OCI-LY3 (cell line): ENCODE measurements at regions not wholly inside any gene's neighbourhood (a gene's known extent, or its start where the extent isn't known, plus 50 kb on each side); places are given as distances from the start of the nearest gene placed in this dataset.
A peak's percentile ranks its signal among the peaks of the same experiment; 100 is the strongest.

Source experiments
- H2AFZ ChIP-seq: fragments of 200-600, 300-600 bp; shearing (Covaris generic); 2 replicates; pipeline ENCODE4 v1.6.0; 2014; ENCODE audit warnings: antibody characterized with exemption, low read depth, low read length
- H3K27ac ChIP-seq: fragments of 200-600, 300-600 bp; sonication (generic); 2 replicates; pipeline ENCODE4 v1.5.1; 2014; ENCODE audit warnings: mild to moderate bottlenecking, low read length, moderate library complexity, mixed read lengths
- H3K27me3 ChIP-seq: fragments of 200-600, 300-600 bp; sonication (generic); 2 replicates; pipeline ENCODE4 v1.6.1; 2014; ENCODE audit warnings: low read depth, low read length, mixed read lengths
- H3K36me3 ChIP-seq: fragments of 200-600, 300-600 bp; sonication (generic); replicated peaks from 2 replicates; pipeline ENCODE3; 2014; ENCODE audit warnings: low read depth, low read length, mixed read lengths
- H3K4me1 ChIP-seq: fragments of 300-600, 200-600 bp; sonication (generic); 2 replicates; pipeline ENCODE4 v1.6.1; 2014; ENCODE audit warnings: low read length, mixed read lengths
- H3K4me2 ChIP-seq: fragments of 200-600, 300-600 bp; sonication (generic); 2 replicates; pipeline ENCODE4 v1.6.1; 2014; ENCODE audit warnings: low read length, mixed read lengths
- H3K4me3 ChIP-seq: fragments of 300-600, 200-600 bp; sonication (generic); 2 replicates; pipeline ENCODE4 v1.5.1; 2014; ENCODE audit warnings: antibody characterized with exemption, mild to moderate bottlenecking, low read length, moderate library complexity
- H3K79me2 ChIP-seq: fragments of 300-600, 200-600 bp; shearing (Covaris generic); 2 replicates; pipeline ENCODE4 v1.6.1; 2014; ENCODE audit warnings: mild to moderate bottlenecking, low read length, mixed read lengths
- H3K9ac ChIP-seq: fragments of 300-600, 200-600 bp; shearing (Covaris generic); 2 replicates; pipeline ENCODE4 v1.6.0; 2014; ENCODE audit warnings: mild to moderate bottlenecking, low read length, moderate library complexity
- H3K9me3 ChIP-seq: fragments of 200-600, 300-600 bp; shearing (Covaris generic); 2 replicates; pipeline ENCODE4 v1.6.1; 2014; ENCODE audit warnings: low read length, mixed read lengths; ENCODE audit not compliant: insufficient read depth
- H4K20me1 ChIP-seq: fragments of 200-600, 300-600 bp; sonication (generic); 2 replicates; pipeline ENCODE4 v1.6.1; 2016; ENCODE audit warnings: low read length, mixed read lengths; ENCODE audit not compliant: insufficient read depth
- CTCF ChIP-seq: fragments of 200-600, 300-600 bp; sonication (generic); IDR thresholded peaks from 2 replicates; pipeline ENCODE4 v1.5.1; 2014; ENCODE audit warnings: antibody characterized with exemption, low read length, low read depth
- EZH2phosphoT487 ChIP-seq: fragments of 200-600 bp; shearing (Covaris generic); IDR thresholded peaks from 2 replicates; pipeline ENCODE4 v1.6.1; 2018; ENCODE audit warnings: antibody characterized with exemption, mixed run types, low read depth

GRCh38 chr7:112987171-112987570 is 99.5 kb downstream of the GPR85 start:
- Histone ChIP-seq H3K27ac (no peak overlapping the region), H3K4me2 (no peak overlapping the region), H3K27me3 (no peaks in the 10 kb centered on the region), H4K20me1 (no peaks in the 10 kb centered on the region), H3K4me3 (no peak overlapping the region), H3K9ac (no peak overlapping the region), H3K9me3 (no peaks in the 10 kb centered on the region), H3K4me1 (peaks cover 26% of the 10 kb centered on the region), H2AFZ (no peak overlapping the region), H3K79me2 (no peaks in the 10 kb centered on the region), H3K36me3 (no peaks in the 10 kb centered on the region)
- TF ChIP-seq CTCF: no peak
- TF ChIP-seq EZH2phosphoT487: no peak

- Histone ChIP-seq H4K20me1 (no peaks in the 10 kb centered on the region), H3K79me2 (no peaks in the 10 kb centered on the region), H3K9ac (no peak overlapping the region), H3K9me3 (no peaks in the 10 kb centered on the region), H2AFZ (no peak overlapping the region), H3K27ac (no peak overlapping the region), H3K36me3 (no peaks in the 10 kb centered on the region), H3K4me3 (no peak overlapping the region), H3K27me3 (no peaks in the 10 kb centered on the region), H3K4me2 (no peak overlapping the region), H3K4me1 (peaks cover 30% of the 10 kb centered on the region)
- TF ChIP-seq EZH2phosphoT487: no peak
- TF ChIP-seq CTCF: no peak
Measured at GRCh38 chr7:112986256-112987031, 100.2 kb downstream of the GPR85 start.

GRCh38 chr7:112985377-112985987 is 101.1 kb downstream of the GPR85 start:
- Histone ChIP-seq H3K79me2 (no peaks in the 10 kb centered on the region), H3K9me3 (no peaks in the 10 kb centered on the region), H3K4me2 (no peak overlapping the region), H2AFZ (no peak overlapping the region), H3K4me1 (peaks cover 30% of the 10 kb centered on the region), H3K27me3 (no peaks in the 10 kb centered on the region), H3K27ac (no peak overlapping the region), H4K20me1 (no peaks in the 10 kb centered on the region), H3K36me3 (no peaks in the 10 kb centered on the region), H3K4me3 (no peak overlapping the region), H3K9ac (no peak overlapping the region)
- TF ChIP-seq EZH2phosphoT487 (no peak), CTCF (no peak)

GRCh38 chr7:112982441-112983063 is 104.1 kb downstream of the GPR85 start:
- Histone ChIP-seq H4K20me1 (no peaks in the 10 kb centered on the region), H2AFZ (no peak overlapping the region), H3K27ac (peak overlapping the region; percentile 55), H3K36me3 (no peaks in the 10 kb centered on the region), H3K9me3 (no peaks in the 10 kb centered on the region), H3K4me3 (no peak overlapping the region), H3K9ac (no peak overlapping the region), H3K4me2 (peak overlapping the region; percentile 61), H3K79me2 (no peaks in the 10 kb centered on the region), H3K4me1 (peaks cover 30% of the 10 kb centered on the region), H3K27me3 (no peaks in the 10 kb centered on the region)
- TF ChIP-seq EZH2phosphoT487 (no peak), CTCF (no peak)
